Neural cell (in vitro differentiated cells): ENCODE measurements at regions not wholly inside any gene's neighbourhood (a gene's known extent, or its start where the extent isn't known, plus 50 kb on each side); places are given as distances from the start of the nearest gene placed in this dataset.

ENCODE experiments used
- CTCF ChIP-seq: fragments of 450-650 bp; IDR thresholded peaks from 2 replicates; pipeline ENCODE4 v1.5.1; 2014; ENCODE audit warnings: antibody characterized with exemption, mild to moderate bottlenecking, moderate library complexity; ENCODE audit not compliant: poor library complexity, severe bottlenecking
- EP300 ChIP-seq: fragments of 450-650 bp; conservative IDR thresholded peaks from 2 replicates; pipeline ENCODE4 v1.6.1; 2014; ENCODE audit warnings: antibody characterized with exemption, mild to moderate bottlenecking, moderate library complexity; ENCODE audit not compliant: poor library complexity, severe bottlenecking
- POLR2AphosphoS5 ChIP-seq: IDR thresholded peaks from 2 replicates; pipeline ENCODE4 v1.6.1; 2012
- SMC3 ChIP-seq: fragments of 450-650 bp; conservative IDR thresholded peaks from 2 replicates; pipeline ENCODE4 v1.6.1; 2014; ENCODE audit warnings: antibody characterized with exemption, mild to moderate bottlenecking, moderate library complexity; ENCODE audit not compliant: poor library complexity

- TF ChIP-seq CTCF = no peak
- TF ChIP-seq POLR2AphosphoS5 = no peak
- no peak for TF ChIP-seq SMC3
- TF ChIP-seq EP300 = no peak
Measured at GRCh38 chr18:60200558-60200957, 172.0 kb downstream of the MC4R start.
